Body of pancreas (tissue), 4 donors: ENCODE measurements at regions not wholly inside any gene's neighbourhood (a gene's known extent, or its start where the extent isn't known, plus 50 kb on each side); places are given as distances from the start of the nearest gene placed in this dataset.

Experiments
- CTCF ChIP-seq, 7 experiments: fragments of 450-650 bp in 4 of 7; fragments of 200-600 bp in 3 of 7; sonication (generic) in 3 of 7; IDR thresholded peaks; one replicate each; pipeline ENCODE4 v1.5.1; 2016 to 2019; ENCODE audit warnings: antibody characterized with exemption in 7 of 7
- POLR2A ChIP-seq, 3 donors: fragments of 450-650 bp; IDR thresholded peaks; one replicate each; pipeline ENCODE4 v1.6.1; 2016; ENCODE audit warnings: antibody characterized with exemption in 3 of 3, mild to moderate bottlenecking in 2 of 3

DNA sequence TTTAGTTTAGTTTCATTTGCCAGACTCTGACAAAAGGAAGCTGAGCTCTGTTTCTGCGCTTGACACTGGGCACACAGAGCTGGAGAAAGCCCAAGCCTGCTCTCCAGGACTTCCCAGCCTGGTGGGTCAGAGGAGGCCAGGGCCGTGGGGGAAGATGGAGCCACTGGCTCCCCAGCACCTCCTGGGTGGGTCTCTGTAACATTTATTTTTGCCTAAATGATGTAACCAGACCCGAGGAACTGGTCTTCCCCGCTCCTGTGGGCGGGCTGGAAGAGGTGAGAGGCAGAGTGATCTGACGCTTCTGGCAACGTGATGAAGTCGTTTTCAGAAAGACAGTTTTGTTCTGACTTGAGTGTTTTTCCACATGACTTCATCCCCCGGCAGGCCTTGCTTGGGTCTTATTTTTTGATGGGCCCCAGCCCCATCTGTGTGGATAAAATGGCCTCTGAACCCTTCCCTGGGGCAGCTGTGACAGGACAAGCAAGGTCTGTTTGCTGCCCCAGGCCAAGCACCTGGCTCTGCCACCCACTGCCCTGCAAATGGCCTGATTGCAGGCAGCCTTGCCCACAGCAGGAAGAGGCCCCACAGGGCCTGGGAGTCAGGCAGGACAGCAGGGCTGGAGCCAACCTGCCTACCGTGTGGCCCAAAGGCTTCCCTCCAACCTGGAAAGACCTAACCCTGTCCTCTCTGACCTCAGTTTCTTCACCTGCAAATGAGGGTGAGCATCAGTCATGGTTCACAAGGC lies 304.9 kb upstream of the ZMIZ1 start:
- TF ChIP-seq POLR2A (IDR thresholded peaks at IDR 0.05): no peak
- TF ChIP-seq CTCF (IDR thresholded peaks at IDR 0.05): no peak
